Stimulated activated CD8-positive, alpha-beta memory T cell treated with anti-CD3 and anti-CD28 coated beads, Interleukin-7, amount 100 ng/mL, for 24 hours (primary cell): ENCODE measurements at regions not wholly inside any gene's neighbourhood (a gene's known extent, or its start where the extent isn't known, plus 50 kb on each side); places are given as distances from the start of the nearest gene placed in this dataset.
"Not testable (repeated sequence)": the region's sequence is repeated elsewhere in the genome, so short reads cannot be mapped to it uniquely, and the experiment has no call there.

Source experiments
- DNase-seq: peaks from one replicate; pipeline ENCODE4 v3.0.0-alpha.2; 2020; ENCODE audit warnings: low read depth

DNA sequence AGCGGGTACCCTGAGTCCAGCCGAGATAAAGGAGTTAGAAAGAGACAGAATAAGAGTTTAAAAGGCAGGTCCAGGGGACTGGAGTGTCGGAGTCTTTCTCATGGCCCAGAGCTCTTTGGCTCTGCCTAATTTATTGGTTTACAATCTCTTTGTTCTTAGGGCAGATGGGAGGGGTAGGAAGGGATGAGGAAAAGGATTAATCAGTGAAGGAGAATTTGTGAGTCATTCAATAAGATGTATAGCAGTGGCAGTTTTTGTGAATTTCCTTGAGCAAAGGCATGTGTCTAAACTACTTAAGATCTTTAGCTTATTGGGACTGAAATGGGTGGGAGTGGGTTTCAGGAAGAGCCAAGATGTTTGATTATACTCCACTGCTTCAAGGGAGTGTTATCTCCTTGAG lies 1671.7 kb downstream of the EFNA5 start:
- DNase-seq: not testable (repeated sequence)

DNA sequence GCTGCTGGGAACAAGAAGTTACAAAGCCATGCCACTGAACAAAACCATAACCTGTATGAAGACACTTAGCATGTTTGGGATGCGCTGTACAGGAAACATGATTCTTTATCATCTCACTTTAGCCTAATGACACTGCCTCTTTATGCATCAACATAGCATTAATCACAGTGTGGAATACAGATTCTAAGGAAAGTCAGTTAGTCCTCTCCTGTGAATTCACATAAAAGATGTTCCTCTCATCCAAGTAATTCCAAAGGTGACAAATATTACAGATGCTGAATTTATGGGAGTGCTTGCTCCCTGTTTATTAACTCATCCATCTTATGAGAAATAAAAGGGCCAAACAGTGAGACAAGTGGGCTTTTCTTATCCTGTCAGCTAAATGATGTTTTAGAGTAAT lies 1677.7 kb downstream of the EFNA5 start:
- no peak for DNase-seq

DNA sequence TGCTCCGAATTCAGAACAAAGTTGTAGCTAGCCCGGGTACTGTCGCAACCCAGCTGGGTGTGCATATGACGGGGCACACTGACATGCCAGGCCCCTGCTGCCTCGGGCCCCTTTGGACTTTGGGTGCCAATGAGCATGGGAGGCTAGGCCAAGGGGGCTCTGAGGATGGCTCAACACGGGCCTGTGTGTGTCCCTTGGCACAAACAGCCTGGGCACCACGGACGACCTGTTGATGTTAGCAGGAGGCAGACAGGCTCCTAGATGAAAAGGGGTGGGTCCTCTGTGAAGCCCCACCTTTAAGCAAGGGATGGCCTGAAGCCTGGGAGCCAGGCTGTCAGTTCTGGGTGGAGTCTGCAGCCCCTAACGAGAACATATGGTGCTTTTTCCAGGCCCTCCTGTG lies 1688.2 kb downstream of the EFNA5 start:
- no peak for DNase-seq

DNA sequence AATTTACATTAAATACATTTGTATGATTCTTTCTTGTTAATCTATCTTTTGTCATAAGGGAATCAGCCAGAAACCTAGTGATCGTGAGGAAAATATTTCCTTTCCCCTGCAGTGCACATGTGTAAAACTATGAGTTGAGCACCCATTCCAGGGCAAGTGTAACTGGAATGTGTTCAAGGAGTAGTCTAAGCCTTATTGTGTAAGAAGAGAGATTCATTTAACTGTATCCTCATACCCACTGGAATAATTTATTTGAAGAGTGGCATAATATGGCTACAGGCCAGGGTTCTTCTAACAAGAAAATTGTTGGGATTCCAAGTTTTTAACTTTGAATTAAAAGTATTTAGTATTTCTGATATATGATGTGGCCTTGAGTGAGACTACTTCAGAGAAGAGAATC lies 1692.7 kb downstream of the EFNA5 start:
- no peak for DNase-seq

DNA sequence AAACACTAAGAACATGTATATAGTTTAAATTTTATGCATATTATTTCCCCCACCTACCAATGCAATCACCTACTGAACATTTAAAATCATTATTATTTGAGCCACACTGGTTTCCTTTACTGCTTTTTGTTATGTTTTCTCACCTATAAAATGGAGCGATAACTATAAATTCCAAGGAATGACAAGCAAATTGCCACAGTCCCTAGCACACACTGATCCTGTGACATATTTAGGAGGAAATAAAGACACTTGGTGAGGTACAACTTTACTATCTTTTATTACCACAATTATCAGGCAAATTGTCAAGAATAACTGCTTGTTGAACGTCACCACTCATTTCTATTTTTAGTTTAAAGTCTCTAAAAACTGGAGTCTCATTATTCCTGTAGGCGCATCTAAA lies 1693.6 kb downstream of the EFNA5 start:
- DNase-seq: no peak

DNA sequence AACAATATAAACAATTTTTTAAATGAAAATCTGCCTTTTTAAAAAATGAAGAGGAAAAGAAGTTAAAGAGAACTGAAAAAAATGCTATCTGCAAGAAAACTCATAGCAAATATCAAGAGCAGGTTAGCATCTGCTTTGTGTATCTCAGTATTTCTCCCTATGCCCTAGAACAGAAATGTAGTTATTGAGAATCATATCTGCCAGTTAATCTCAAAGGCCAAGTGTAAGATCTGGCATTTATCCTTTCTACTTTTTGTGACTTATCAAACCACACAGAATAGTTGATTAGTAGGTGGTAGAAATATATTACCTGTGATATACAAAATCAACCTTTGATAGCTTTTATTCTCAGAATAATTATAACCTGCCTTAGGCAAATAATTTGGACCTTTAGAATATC lies 1699.8 kb downstream of the EFNA5 start:
- no peak for DNase-seq

GRCh38 chr5:105968981-105969380 lies 1701.8 kb downstream of the EFNA5 start:
- no peak for DNase-seq

GRCh38 chr5:105963696-105964255 lies 1707.0 kb downstream of the EFNA5 start:
- DNase-seq: no peak

DNA sequence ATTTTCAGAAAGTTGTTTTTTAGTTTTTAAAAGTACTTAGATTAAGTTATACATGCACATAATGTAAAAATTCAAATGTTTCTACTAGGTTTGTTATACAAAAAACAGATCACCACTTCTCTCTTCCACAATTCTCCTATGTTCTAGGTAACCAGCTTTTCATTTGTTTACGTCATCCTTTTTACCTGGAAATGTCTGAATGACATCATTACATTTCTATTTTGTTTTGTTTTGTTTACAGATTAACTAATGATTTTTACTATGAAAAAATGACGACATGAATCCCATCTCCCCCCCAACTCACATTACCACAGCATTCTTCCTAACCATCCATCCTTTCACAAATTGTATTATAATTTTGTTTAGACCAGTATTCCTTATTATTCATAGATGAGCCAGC lies 1709.2 kb downstream of the EFNA5 start:
- DNase-seq: no peak

- no peak for DNase-seq
These were observed 1714.1 kb downstream of the EFNA5 start for GRCh38 chr5:105956456-105957196.

DNA sequence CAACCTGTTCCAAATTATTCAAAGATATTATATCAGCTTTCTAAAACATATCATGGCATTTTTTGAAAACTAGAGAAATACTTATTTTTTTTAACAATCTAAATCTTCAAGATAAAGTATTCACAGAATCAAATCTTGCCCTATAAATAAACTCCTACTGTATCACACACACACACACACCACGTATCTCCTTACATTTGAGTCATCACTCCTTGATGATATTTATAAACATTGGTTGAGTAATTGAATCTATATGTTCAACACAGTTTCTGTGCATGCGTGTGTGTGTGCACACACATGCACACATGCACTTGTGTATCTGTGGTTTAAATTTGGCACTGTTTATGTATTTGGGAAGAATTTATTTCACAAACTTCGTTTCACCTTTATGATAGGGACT lies 1716.4 kb downstream of the EFNA5 start:
- no peak for DNase-seq

DNA sequence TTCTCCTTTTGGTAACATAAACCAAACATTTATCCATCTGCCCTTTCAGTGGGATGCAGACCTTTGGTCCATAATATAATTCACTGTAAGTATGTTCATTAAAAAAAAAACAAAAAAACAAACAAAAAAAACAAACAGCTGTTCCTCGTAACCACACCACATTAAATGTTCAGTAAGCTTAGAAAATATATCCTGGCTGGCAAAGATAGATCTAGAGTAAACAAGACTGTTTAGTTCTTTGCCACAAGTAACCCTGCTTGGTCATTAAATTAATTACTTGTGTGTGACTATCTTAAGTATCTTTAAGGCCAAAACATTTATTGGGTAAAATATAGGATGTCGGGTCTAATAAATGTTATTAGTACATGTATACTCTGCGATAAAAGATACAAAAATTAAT lies 1717.1 kb downstream of the EFNA5 start:
- no peak for DNase-seq

- DNase-seq: no peak
These were observed 1717.9 kb downstream of the EFNA5 start for GRCh38 chr5:105952875-105953274.

GRCh38 chr5:105947461-105947860 lies 1723.3 kb downstream of the EFNA5 start:
- DNase-seq: no peak

- DNase-seq: no peak
These were observed 1725.3 kb downstream of the EFNA5 start for GRCh38 chr5:105945203-105945972.

DNA sequence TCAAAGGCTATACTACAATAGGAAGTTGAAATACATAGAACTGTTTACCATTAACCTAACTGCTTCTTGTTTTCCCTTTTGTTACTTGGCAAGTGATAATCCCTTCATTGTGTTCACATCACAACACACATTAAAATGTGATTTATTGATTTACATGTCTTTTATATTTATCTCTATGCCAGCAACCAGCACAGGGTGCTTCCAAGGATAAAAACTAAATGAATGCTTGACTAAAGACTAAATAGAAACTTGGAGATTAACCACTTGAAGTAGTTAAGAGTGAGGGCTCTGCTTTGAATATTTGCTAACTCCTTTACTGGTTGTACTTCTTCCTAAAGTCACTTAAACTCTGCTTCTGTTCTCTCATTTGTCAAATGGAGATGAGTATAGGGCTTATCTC lies 1730.6 kb downstream of the EFNA5 start:
- no peak for DNase-seq

DNA sequence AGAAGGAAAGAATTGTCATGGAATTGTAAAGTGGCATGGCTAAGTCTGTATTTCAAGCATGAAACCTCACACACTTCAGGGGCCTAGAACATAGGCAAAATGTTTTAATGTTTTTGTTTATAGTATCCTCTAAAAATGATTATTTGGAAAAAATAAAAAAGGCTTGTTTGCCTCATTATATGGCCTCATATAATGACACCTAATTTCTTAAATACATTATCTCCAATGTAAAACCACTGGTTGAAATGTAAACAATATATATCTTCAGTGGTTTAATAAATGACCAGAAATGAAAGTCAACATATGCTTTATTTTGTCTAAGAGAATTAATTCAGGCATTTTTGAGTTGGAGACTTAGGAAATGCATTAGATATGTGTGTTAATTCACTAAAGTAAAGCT lies 1736.6 kb downstream of the EFNA5 start:
- no peak for DNase-seq

DNA sequence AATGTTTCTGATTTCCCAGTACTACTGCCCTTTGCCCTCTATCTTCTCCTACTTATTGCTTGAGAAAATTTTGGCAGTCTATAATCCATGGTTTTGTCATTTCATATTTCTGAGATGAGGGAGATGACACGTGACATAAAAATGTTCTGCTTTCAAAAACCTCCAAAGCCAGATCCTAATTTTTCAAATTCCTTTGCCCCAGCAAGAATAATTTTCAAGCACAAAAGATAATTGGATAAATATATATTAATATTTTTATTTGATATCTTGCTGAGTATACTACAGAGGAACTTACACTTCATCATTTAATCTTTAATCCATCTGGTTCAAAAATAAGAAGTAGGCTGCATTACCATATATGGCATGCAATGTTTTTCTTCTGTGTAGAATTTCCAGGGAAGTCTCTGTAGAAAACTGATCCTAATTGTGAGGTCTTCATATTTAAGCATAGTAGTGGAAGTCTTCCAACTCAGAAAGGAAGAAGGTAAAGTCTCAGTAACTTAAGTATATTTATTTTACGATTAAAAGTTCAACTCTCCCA lies 1738.8 kb downstream of the EFNA5 start:
- no peak for DNase-seq

- no peak for DNase-seq
These were observed 1740.9 kb downstream of the EFNA5 start for GRCh38 chr5:105929858-105930257.

GRCh38 chr5:105924366-105924765 lies 1746.4 kb downstream of the EFNA5 start:
- DNase-seq: no peak

DNA sequence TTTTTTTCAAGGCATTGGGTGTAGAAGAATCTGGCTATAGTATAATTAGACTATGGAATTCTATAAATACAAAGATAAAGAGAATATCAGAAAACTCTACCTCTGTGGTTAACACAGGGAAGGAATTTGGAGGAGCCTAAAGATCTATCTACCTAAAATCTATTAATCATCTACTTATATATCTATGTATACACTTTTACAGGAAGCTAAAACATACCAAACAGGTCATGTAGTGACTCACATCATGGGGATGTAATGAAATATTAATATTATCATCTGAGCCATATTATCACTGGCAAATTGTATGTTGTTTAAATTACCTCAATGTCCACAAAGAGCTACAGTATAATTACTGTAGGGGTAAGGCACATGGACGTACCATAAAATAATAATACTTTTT lies 1748.2 kb downstream of the EFNA5 start:
- no peak for DNase-seq

DNA sequence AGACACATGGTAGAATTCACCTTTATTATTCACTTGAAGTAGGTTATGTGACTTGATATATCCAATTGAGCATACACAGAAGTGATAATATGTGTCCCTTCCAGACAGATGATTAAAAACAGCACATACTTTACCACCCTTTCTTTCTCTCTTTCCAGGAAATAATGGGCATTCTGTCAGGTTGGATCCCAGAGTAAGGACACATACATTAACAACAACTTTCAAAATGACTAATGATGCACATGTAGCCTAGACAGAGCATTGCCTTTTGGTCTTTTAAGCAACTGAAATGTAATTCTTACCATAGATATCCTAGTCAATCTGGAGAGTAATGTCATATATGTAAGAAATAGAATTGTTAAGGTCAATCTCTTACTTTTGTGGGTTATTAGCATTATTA lies 1748.7 kb downstream of the EFNA5 start:
- DNase-seq: no peak

DNA sequence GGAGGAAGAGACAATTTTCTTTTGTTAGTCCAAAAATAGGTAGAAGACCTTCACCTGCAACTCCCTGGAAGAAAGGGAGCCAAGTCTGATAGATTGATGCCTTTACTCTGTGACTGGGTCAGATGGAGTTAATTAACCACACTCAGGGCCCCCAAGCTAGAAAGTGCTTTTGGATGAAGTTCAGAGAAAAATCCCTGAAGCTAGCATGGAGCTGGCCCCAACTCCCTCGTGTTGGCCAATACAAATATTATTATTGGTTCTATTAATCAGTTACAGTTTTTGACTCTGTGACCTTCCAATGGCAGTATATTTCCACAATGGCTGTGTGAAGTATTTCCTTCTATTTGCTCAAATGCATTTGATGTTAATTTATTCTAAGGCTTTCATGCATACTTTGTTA lies 1753.5 kb downstream of the EFNA5 start:
- DNase-seq: no peak
